NT2/D1 (cell line): ENCODE measurements at regions not wholly inside any gene's neighbourhood (a gene's known extent, or its start where the extent isn't known, plus 50 kb on each side); places are given as distances from the start of the nearest gene placed in this dataset.

Source experiments
- SUZ12 ChIP-seq: IDR thresholded peaks from 2 replicates; pipeline ENCODE4 v1.6.1; 2011; ENCODE audit not compliant: insufficient read length, insufficient read depth; ENCODE audit errors: extremely low read depth
- YY1 ChIP-seq: IDR thresholded peaks from 2 replicates; pipeline ENCODE4 v1.6.1; 2011; ENCODE audit not compliant: insufficient read length, insufficient read depth
- ZNF274 ChIP-seq: IDR thresholded peaks from 2 replicates; pipeline ENCODE4 v1.6.1; 2011; ENCODE audit warnings: mild to moderate bottlenecking, low read depth, low read length

- TF ChIP-seq YY1 = no peak
- TF ChIP-seq ZNF274 = no peak
- no peak for TF ChIP-seq SUZ12
These were observed 95.3 kb upstream of the RSPO3 start for GRCh38 chr6:127023001-127023778.
